ENCODE measurements at regions not wholly inside any gene's neighbourhood (a gene's known extent, or its start where the extent isn't known, plus 50 kb on each side); places are given as distances from the start of the nearest gene placed in this dataset.

- TF ChIP-seq POLR2A (IDR thresholded peaks at IDR 0.05; ENCODE audit: low read length): no peak
- TF ChIP-seq GATA1 (IDR thresholded peaks at IDR 0.05; ENCODE audit: low read depth, low read length): no peak
Observed at GRCh38 chr21:35606578-35606977, 453.7 kb downstream of the SETD4 start.

Data from erythroblast (primary cell).